ENCODE measurements at regions not wholly inside any gene's neighbourhood (a gene's known extent, or its start where the extent isn't known, plus 50 kb on each side); places are given as distances from the start of the nearest gene placed in this dataset.
A peak's percentile ranks its signal among the peaks of the same experiment; 100 is the strongest.

- TF ChIP-seq, protein P1, sequence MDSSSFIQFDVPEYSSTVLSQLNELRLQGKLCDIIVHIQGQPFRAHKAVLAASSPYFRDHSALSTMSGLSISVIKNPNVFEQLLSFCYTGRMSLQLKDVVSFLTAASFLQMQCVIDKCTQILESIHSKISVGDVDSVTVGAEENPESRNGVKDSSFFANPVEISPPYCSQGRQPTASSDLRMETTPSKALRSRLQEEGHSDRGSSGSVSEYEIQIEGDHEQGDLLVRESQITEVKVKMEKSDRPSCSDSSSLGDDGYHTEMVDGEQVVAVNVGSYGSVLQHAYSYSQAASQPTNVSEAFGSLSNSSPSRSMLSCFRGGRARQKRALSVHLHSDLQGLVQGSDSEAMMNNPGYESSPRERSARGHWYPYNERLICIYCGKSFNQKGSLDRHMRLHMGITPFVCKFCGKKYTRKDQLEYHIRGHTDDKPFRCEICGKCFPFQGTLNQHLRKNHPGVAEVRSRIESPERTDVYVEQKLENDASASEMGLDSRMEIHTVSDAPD (CRISPR knock-in tag; IDR thresholded peaks at IDR 0.05): 0 out of 2 replicates have a peak, but pooled peaks have one; percentile 30
- TF ChIP-seq SIX4 (CRISPR knock-in tag; IDR thresholded peaks at IDR 0.05) (0 out of 2 replicates have a peak, but pooled peaks have one; percentile 53), CBX5 (CRISPR knock-in tag; IDR thresholded peaks at IDR 0.05; ENCODE audit: borderline replicate concordance) (peak; percentile 77; the same call in 1 of the 2 replicates), CBFB (CRISPR knock-in tag; IDR thresholded peaks at IDR 0.05) (peak; percentile 49; the same call in 1 of the 2 replicates), DPF2 (CRISPR knock-in tag; IDR thresholded peaks at IDR 0.05; ENCODE audit: borderline replicate concordance, low read depth) (peak; percentile 65; the same call in 1 of the 2 replicates), SP5 (CRISPR knock-in tag; IDR thresholded peaks at IDR 0.05; ENCODE audit: borderline replicate concordance, low read depth) (peak; percentile 82), NFKBIZ (CRISPR knock-in tag; IDR thresholded peaks at IDR 0.05) (0 out of 2 replicates have a peak, but pooled peaks have one; percentile 50), HMG20B (CRISPR knock-in tag; conservative IDR thresholded peaks at IDR 0.05) (0 out of 2 replicates have a peak, but pooled peaks have one; percentile 13), TBX3 (IDR thresholded peaks at IDR 0.05; ENCODE audit: borderline replicate concordance) (0 out of 2 replicates have a peak, but pooled peaks have one; percentile 15), ZSCAN21 (CRISPR knock-in tag; IDR thresholded peaks at IDR 0.05; ENCODE audit: borderline replicate concordance) (no peak), ZNF782 (CRISPR knock-in tag; IDR thresholded peaks at IDR 0.05; ENCODE audit: borderline replicate concordance) (peak; percentile 49; the same call in 1 of the 2 replicates), GMEB2 (CRISPR knock-in tag; IDR thresholded peaks at IDR 0.05; ENCODE audit: low read depth) (no peak), SOX6 (IDR thresholded peaks at IDR 0.05) (no peak), SOX6 (CRISPR knock-in tag; IDR thresholded peaks at IDR 0.05) (peak; percentile 90), AGO2 (optimal IDR thresholded peaks at IDR 0.05; ENCODE audit: low read depth, low read length) (no peak), HMGXB4 (CRISPR knock-in tag; IDR thresholded peaks at IDR 0.05; ENCODE audit: borderline replicate concordance in 1 of 2, low read depth in 1 of 2) (no peak), STAG1 (CRISPR knock-in tag; IDR thresholded peaks at IDR 0.05) (peak; percentile 28; the same call in 1 of the 2 replicates), ZFY (CRISPR knock-in tag; IDR thresholded peaks at IDR 0.05) (no peak), ARNT2 (CRISPR knock-in tag; IDR thresholded peaks at IDR 0.05; ENCODE audit: low read depth) (no peak), ZNF720 (CRISPR knock-in tag; IDR thresholded peaks at IDR 0.05) (no peak), HMG20A (CRISPR knock-in tag; IDR thresholded peaks at IDR 0.05; ENCODE audit: borderline replicate concordance) (peak; percentile 91), YY1 (IDR thresholded peaks at IDR 0.05; ENCODE audit: insufficient read depth, insufficient replicate concordance, low read depth, low read length) (no peak)
- TF ChIP-seq, protein P2, sequence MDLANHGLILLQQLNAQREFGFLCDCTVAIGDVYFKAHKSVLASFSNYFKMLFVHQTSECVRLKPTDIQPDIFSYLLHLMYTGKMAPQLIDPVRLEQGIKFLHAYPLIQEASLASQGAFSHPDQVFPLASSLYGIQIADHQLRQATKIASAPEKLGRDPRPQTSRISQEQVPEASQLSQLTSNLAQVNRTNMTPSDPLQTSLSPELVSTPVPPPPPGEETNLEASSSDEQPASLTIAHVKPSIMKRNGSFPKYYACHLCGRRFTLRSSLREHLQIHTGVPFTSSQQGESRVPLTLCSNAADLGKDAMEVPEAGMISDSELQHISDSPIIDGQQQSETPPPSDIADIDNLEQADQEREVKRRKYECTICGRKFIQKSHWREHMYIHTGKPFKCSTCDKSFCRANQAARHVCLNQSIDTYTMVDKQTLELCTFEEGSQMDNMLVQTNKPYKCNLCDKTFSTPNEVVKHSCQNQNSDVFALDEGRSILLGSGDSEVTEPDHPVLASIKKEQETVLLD (CRISPR knock-in tag; IDR thresholded peaks at IDR 0.05; ENCODE audit: low read depth): no peak
Observed at GRCh38 chr14:101239065-101239464, 322.2 kb upstream of the DIO3 start (continued).
